GM04503 (cell line): ENCODE measurements at regions not wholly inside any gene's neighbourhood (a gene's known extent, or its start where the extent isn't known, plus 50 kb on each side); places are given as distances from the start of the nearest gene placed in this dataset.

Source experiments
- DNase-seq: peaks from one replicate; pipeline ENCODE4 v3.0.0-alpha.2; 2012; ENCODE audit warnings: low read depth

- DNase-seq = no peak
These were observed 58.7 kb upstream of the CHST1 start for GRCh38 chr11:45724153-45724552.

- DNase-seq = no peak
These were observed 58.0 kb upstream of the CHST1 start for GRCh38 chr11:45723397-45723796.

GRCh38 chr11:45722144-45722543, 56.7 kb upstream of the CHST1 start:
- no peak for DNase-seq

- no peak for DNase-seq
These were observed 52.1 kb upstream of the CHST1 start for GRCh38 chr11:45717526-45717925.

- no peak for DNase-seq
These were observed 50.0 kb upstream of the CHST1 start for GRCh38 chr11:45715418-45715817.
